ENCODE measurements at regions not wholly inside any gene's neighbourhood (a gene's known extent, or its start where the extent isn't known, plus 50 kb on each side); places are given as distances from the start of the nearest gene placed in this dataset.

DNA sequence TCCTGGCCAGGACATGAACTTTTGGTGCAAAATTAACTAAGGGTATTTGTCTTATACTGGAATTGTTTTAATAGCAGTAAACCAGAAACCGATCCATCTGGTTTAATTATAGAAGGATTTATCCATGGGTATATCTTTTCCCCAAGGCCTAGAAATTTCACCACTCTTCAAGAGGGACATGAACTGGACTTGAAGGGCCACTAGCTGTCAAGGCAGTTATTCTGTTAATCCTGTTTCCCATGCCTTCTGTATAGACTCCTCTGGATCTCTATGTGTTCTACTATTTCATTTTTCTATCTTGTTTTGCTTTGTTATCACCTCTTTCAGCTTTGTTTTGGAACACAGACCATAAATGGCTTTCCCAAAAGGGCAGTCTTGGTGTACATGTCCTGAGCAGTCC lies 467.6 kb downstream of the KIF4B start:
- Histone ChIP-seq H3K27ac (ENCODE audit: low read length) (no peak overlapping the region), H3K4me1 (ENCODE audit: low read length) (no peaks in the 10 kb centered on the region), H3K9ac (ENCODE audit: low read length) (no peak overlapping the region), H3K4me3 (ENCODE audit: low read length) (no peak overlapping the region), H3K36me3 (replicated peaks; ENCODE audit: insufficient read depth, low read length) (no peaks in the 10 kb centered on the region), H3K79me2 (ENCODE audit: low read length) (no peaks in the 10 kb centered on the region), H3F3A (ENCODE audit: insufficient read depth, low read length) (no peaks in the 10 kb centered on the region), H2AFZ (ENCODE audit: low read length) (no peak overlapping the region), H3K27me3 (replicated peaks; ENCODE audit: insufficient read depth, low read length) (no peaks in the 10 kb centered on the region), H3K9me2 (replicated peaks; ENCODE audit: insufficient read depth, low read length) (no peaks in the 10 kb centered on the region), H4K20me1 (ENCODE audit: insufficient read depth, low read length) (no peaks in the 10 kb centered on the region), H3K4me2 (ENCODE audit: low read depth, low read length) (no peak overlapping the region), H3K9me3 (replicated peaks; ENCODE audit: insufficient read depth, low read length) (no peaks in the 10 kb centered on the region)
- DNase-seq: no peak
- no peak for TF ChIP-seq EZH2 (optimal IDR thresholded peaks at IDR 0.05; ENCODE audit: low read depth, low read length)
- TF ChIP-seq, protein P1, sequence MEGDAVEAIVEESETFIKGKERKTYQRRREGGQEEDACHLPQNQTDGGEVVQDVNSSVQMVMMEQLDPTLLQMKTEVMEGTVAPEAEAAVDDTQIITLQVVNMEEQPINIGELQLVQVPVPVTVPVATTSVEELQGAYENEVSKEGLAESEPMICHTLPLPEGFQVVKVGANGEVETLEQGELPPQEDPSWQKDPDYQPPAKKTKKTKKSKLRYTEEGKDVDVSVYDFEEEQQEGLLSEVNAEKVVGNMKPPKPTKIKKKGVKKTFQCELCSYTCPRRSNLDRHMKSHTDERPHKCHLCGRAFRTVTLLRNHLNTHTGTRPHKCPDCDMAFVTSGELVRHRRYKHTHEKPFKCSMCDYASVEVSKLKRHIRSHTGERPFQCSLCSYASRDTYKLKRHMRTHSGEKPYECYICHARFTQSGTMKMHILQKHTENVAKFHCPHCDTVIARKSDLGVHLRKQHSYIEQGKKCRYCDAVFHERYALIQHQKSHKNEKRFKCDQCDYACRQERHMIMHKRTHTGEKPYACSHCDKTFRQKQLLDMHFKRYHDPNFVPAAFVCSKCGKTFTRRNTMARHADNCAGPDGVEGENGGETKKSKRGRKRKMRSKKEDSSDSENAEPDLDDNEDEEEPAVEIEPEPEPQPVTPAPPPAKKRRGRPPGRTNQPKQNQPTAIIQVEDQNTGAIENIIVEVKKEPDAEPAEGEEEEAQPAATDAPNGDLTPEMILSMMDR (IDR thresholded peaks at IDR 0.05; ENCODE audit: low read length): no peak

DNA sequence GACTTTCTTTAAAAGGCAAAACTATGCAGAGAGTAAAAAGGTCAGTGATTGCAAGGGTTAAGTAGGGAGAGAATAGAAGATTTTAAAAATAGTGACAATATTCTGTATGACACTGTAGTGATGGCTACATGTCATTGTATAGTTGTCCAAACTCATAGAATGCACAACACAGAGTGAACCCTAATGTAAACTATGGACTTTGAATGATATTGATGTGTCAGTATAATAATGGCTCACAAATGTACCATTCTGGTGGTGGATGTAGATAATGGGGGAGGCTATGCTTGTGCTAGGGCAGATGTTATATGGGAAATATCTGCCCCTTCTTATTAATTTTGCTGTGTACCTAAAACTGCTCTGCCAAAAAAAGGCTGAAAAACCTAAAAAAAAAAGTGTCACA lies 468.9 kb downstream of the KIF4B start:
- Histone ChIP-seq H3K27ac (ENCODE audit: low read length) (no peak overlapping the region), H3K4me1 (ENCODE audit: low read length) (no peaks in the 10 kb centered on the region), H3K27me3 (replicated peaks; ENCODE audit: insufficient read depth, low read length) (no peaks in the 10 kb centered on the region), H4K20me1 (ENCODE audit: insufficient read depth, low read length) (no peaks in the 10 kb centered on the region), H2AFZ (ENCODE audit: low read length) (no peak overlapping the region), H3K79me2 (ENCODE audit: low read length) (no peaks in the 10 kb centered on the region), H3K9ac (ENCODE audit: low read length) (no peak overlapping the region), H3K4me3 (ENCODE audit: low read length) (no peak overlapping the region), H3K9me3 (replicated peaks; ENCODE audit: insufficient read depth, low read length) (no peaks in the 10 kb centered on the region), H3K9me2 (replicated peaks; ENCODE audit: insufficient read depth, low read length) (no peaks in the 10 kb centered on the region), H3F3A (ENCODE audit: insufficient read depth, low read length) (no peaks in the 10 kb centered on the region), H3K4me2 (ENCODE audit: low read depth, low read length) (no peak overlapping the region), H3K36me3 (replicated peaks; ENCODE audit: insufficient read depth, low read length) (no peaks in the 10 kb centered on the region)
- no peak for DNase-seq
- no peak for TF ChIP-seq EZH2phosphoT487 (IDR thresholded peaks at IDR 0.05; ENCODE audit: low read length)
- TF ChIP-seq, protein P1 (IDR thresholded peaks at IDR 0.05; ENCODE audit: low read length): no peak
- TF ChIP-seq EZH2 (optimal IDR thresholded peaks at IDR 0.05; ENCODE audit: low read depth, low read length): no peak

DNA sequence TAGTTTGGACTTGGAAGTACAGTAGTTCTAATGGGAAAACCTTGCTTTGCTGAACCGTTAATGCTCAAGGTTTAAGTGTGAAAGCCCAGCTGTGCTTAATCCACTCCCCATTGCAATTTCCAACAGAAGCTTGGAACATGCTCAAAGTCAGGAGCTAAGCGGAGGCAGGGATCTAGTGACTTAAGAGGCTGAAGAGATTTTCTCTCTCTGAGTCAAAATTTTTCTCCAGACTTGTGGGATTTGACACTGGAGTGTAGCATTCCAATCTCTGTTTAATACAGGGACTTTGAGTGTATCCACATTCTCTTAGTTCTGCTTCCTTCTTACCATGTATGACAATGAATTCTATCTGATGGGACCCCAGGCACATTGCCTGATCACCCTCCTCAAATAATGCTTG lies 471.8 kb downstream of the KIF4B start:
- Histone ChIP-seq H3K9me3 (replicated peaks; ENCODE audit: insufficient read depth, low read length) (no peaks in the 10 kb centered on the region), H3K36me3 (replicated peaks; ENCODE audit: insufficient read depth, low read length) (no peaks in the 10 kb centered on the region), H3K4me3 (ENCODE audit: low read length) (no peak overlapping the region), H2AFZ (ENCODE audit: low read length) (no peak overlapping the region), H4K20me1 (ENCODE audit: insufficient read depth, low read length) (no peaks in the 10 kb centered on the region), H3K27me3 (replicated peaks; ENCODE audit: insufficient read depth, low read length) (no peaks in the 10 kb centered on the region), H3F3A (ENCODE audit: insufficient read depth, low read length) (no peaks in the 10 kb centered on the region), H3K4me1 (ENCODE audit: low read length) (no peaks in the 10 kb centered on the region), H3K9me2 (replicated peaks; ENCODE audit: insufficient read depth, low read length) (no peaks in the 10 kb centered on the region), H3K27ac (ENCODE audit: low read length) (no peak overlapping the region), H3K9ac (ENCODE audit: low read length) (no peak overlapping the region), H3K79me2 (ENCODE audit: low read length) (no peaks in the 10 kb centered on the region), H3K4me2 (ENCODE audit: low read depth, low read length) (no peak overlapping the region)
- DNase-seq: no peak
- TF ChIP-seq, protein P1 (IDR thresholded peaks at IDR 0.05; ENCODE audit: low read length): no peak
- TF ChIP-seq EZH2 (optimal IDR thresholded peaks at IDR 0.05; ENCODE audit: low read depth, low read length) (no peak), EZH2phosphoT487 (IDR thresholded peaks at IDR 0.05; ENCODE audit: low read length) (no peak)

Data from MM.1S (cell line).